ENCODE measurements at regions not wholly inside any gene's neighbourhood (a gene's known extent, or its start where the extent isn't known, plus 50 kb on each side); places are given as distances from the start of the nearest gene placed in this dataset.

DNA sequence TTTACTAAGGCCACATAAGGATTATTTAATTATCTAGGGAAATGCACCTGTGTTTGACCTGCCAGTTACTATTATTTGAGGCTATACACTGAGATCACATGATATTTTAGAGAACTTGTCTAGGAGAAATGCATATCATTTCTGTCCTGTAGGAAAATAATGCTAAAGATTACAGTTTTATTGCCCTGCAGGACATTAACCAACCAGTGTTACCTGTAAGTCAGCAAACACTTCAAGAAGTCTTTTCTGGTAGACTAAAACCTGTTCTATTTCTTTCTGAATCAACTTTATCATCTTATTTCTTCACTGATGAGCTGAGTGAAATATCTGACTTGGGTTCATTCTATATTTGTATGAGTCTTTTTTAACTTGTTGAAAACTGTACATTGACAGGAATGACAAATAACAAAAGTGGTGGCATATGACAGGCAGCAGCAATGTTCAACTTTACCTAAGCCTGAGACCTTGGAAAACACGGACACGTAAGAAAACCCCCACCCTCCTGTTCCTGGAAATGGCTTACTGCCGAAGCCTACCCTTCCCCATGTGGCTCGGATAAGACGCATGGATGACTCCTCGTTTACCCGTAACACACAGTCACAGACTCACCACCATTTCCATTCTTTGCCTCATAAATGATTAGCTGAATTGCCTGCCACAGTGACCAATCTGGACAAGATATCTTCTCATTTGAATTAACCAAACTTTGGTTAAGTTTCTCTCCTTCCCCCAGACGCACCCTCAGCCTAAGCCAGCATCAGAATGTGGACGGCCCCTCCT is 118.0 kb upstream of the CD93 start:
- no peak overlapping the region for H3K4me2 ChIP-seq
- H3K4me1 ChIP-seq (ENCODE audit: low read depth, poor library complexity, severe bottlenecking): no peaks in the 10 kb centered on the region
- H3K79me2 ChIP-seq (ENCODE audit: insufficient read depth, low read depth): no peaks in the 10 kb centered on the region
- H3K36me3 ChIP-seq (ENCODE audit: insufficient read depth): no peaks in the 10 kb centered on the region
- H3K27me3 ChIP-seq (ENCODE audit: insufficient read depth, low read depth): no peaks in the 10 kb centered on the region
- TF ChIP-seq, protein P1, sequence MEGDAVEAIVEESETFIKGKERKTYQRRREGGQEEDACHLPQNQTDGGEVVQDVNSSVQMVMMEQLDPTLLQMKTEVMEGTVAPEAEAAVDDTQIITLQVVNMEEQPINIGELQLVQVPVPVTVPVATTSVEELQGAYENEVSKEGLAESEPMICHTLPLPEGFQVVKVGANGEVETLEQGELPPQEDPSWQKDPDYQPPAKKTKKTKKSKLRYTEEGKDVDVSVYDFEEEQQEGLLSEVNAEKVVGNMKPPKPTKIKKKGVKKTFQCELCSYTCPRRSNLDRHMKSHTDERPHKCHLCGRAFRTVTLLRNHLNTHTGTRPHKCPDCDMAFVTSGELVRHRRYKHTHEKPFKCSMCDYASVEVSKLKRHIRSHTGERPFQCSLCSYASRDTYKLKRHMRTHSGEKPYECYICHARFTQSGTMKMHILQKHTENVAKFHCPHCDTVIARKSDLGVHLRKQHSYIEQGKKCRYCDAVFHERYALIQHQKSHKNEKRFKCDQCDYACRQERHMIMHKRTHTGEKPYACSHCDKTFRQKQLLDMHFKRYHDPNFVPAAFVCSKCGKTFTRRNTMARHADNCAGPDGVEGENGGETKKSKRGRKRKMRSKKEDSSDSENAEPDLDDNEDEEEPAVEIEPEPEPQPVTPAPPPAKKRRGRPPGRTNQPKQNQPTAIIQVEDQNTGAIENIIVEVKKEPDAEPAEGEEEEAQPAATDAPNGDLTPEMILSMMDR (conservative IDR thresholded peaks at IDR 0.05; ENCODE audit: low read depth, low read length): no peak
- H4K20me1 ChIP-seq (ENCODE audit: insufficient read depth): no peaks in the 10 kb centered on the region
- H3K27ac ChIP-seq: no peak overlapping the region
- H2AFZ ChIP-seq (ENCODE audit: low read depth): no peak overlapping the region
- H3K4me3 ChIP-seq (IDR thresholded peaks at IDR 0.05; ENCODE audit: insufficient read depth, low read depth, low read length): no peak overlapping the region
- no peak overlapping the region for H3K9ac ChIP-seq

DNA sequence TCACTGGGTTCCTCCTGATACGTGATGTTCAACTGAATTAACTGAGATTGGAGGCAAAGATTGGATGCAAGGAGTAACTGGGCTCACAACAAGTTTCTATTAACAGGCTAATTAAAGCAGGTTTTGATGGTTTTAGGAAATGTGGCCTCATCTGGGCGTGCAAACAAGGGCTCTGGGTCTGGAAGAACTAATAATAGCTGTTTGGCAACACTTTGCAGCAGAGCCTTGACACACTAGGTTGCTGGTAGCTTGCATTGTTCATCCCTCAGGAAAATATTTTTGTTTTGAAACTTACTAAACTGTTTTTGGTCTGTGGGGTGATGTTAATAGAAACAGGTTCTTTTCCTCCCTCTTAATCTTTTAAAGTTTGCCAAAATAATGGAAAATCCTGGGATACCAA is 117.2 kb upstream of the CD93 start:
- no peak overlapping the region for H3K9ac ChIP-seq
- no peak overlapping the region for H3K4me3 ChIP-seq (IDR thresholded peaks at IDR 0.05; ENCODE audit: insufficient read depth, low read depth, low read length)
- H2AFZ ChIP-seq (ENCODE audit: low read depth): no peak overlapping the region
- no peak overlapping the region for H3K27ac ChIP-seq
- H3K4me2 ChIP-seq: no peak overlapping the region
- H4K20me1 ChIP-seq (ENCODE audit: insufficient read depth): no peaks in the 10 kb centered on the region
- TF ChIP-seq, protein P1 (conservative IDR thresholded peaks at IDR 0.05; ENCODE audit: low read depth, low read length): no peak
- H3K27me3 ChIP-seq (ENCODE audit: insufficient read depth, low read depth): no peaks in the 10 kb centered on the region
- no peaks in the 10 kb centered on the region for H3K36me3 ChIP-seq (ENCODE audit: insufficient read depth)
- no peaks in the 10 kb centered on the region for H3K4me1 ChIP-seq (ENCODE audit: low read depth, poor library complexity, severe bottlenecking)
- no peaks in the 10 kb centered on the region for H3K79me2 ChIP-seq (ENCODE audit: insufficient read depth, low read depth)

DNA sequence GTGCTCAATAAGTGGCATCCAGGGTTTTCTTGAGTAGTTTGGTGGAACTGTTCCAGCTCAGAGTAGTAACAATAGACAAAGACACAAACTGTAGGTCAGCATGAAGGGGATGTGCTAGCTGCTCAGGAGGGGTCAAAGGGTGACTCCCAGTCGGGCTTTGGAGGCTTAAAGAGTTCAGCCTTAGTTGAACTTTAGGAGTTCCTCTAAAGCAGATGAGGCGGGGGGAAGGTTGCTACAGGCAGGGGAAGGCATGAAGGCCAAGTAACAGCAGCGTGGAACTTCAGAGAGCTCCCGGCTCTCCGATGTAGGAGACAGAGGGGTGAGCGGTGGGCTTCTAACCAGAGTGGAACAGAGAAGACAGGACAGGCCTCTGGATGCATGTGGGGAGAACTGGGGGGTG is 115.5 kb upstream of the CD93 start:
- Histone ChIP-seq H3K27me3 (ENCODE audit: insufficient read depth, low read depth) (no peaks in the 10 kb centered on the region), H3K4me1 (ENCODE audit: low read depth, poor library complexity, severe bottlenecking) (no peaks in the 10 kb centered on the region), H3K36me3 (ENCODE audit: insufficient read depth) (no peaks in the 10 kb centered on the region), H3K79me2 (ENCODE audit: insufficient read depth, low read depth) (no peaks in the 10 kb centered on the region), H3K27ac (no peak overlapping the region), H3K4me3 (IDR thresholded peaks at IDR 0.05; ENCODE audit: insufficient read depth, low read depth, low read length) (no peak overlapping the region), H3K4me2 (no peak overlapping the region), H2AFZ (ENCODE audit: low read depth) (no peak overlapping the region), H3K9ac (no peak overlapping the region), H4K20me1 (ENCODE audit: insufficient read depth) (no peaks in the 10 kb centered on the region)
- TF ChIP-seq, protein P1 (conservative IDR thresholded peaks at IDR 0.05; ENCODE audit: low read depth, low read length): no peak

DNA sequence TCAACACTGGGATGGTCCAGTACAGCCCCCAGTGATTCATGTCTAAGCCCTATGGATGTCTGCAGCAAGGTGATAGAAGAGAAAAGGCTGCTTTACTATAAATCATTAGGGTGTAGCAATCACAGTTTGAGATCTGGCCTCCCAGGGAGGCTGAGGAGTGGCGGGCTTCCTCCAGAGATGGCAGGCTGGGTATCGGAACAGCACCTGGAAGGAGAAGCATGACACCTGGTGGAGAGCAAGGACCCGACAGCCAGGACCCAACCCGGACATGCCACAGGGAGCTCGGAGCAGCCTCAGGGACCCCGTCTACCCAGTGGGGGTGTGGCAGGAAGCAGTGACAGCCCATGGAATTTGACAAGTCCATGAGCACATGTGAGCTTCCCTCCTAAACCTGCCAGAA is 114.8 kb upstream of the CD93 start:
- Histone ChIP-seq H3K27me3 (ENCODE audit: insufficient read depth, low read depth) (no peaks in the 10 kb centered on the region), H3K4me2 (no peak overlapping the region), H2AFZ (ENCODE audit: low read depth) (no peak overlapping the region), H4K20me1 (ENCODE audit: insufficient read depth) (no peaks in the 10 kb centered on the region), H3K36me3 (ENCODE audit: insufficient read depth) (no peaks in the 10 kb centered on the region), H3K4me1 (ENCODE audit: low read depth, poor library complexity, severe bottlenecking) (no peaks in the 10 kb centered on the region), H3K9ac (no peak overlapping the region), H3K4me3 (IDR thresholded peaks at IDR 0.05; ENCODE audit: insufficient read depth, low read depth, low read length) (no peak overlapping the region), H3K27ac (no peak overlapping the region), H3K79me2 (ENCODE audit: insufficient read depth, low read depth) (no peaks in the 10 kb centered on the region)
- TF ChIP-seq, protein P1 (conservative IDR thresholded peaks at IDR 0.05; ENCODE audit: low read depth, low read length): no peak

All from KMS-11 (cell line).